ENCODE measurements at regions not wholly inside any gene's neighbourhood (a gene's known extent, or its start where the extent isn't known, plus 50 kb on each side); places are given as distances from the start of the nearest gene placed in this dataset.
A peak's percentile ranks its signal among the peaks of the same experiment; 100 is the strongest.

DNA sequence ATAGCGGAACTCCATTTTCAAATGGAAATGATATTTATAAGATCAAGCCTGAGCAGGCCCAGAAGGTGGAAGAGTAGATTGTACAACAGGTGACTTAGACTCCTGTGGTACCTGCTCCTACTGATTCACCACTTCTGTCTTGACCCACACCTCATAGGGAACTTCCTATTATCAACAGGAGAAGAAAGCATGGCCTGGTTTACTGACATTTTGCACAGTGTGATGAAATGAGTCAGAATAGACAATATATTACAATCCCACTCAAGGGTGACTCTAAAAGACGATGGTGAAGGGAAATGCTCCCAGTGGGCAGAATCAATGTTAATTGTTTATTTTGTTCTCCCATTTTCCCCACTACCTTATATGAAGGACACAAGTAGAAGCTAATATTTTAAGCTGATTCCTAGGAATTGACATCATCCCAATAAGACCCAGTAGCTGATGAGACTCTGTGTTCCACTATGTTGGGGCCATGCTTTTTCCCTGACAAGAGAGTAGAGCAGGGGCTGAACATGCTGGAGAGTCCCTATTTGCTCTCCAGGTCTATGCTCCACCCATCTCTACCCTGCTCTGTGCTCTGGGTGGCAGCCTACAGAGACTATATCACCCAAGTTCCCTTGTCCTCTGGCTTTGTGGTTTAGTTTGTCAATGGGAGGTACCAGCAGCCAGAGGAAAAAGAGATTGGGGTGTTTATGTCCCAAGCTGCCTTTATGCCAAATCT is 163.4 kb upstream of the FSTL4 start:
- WGBS (ENCODE audit: insufficient coverage, insufficient replicate concordance, low lambda C conversion rate, missing lambda C conversion rate), result 14% methylated on average over 2 of the region's 2 CpGs
- POLR2A ChIA-PET, result no interaction called here
- RAD21 ChIA-PET (ENCODE audit: unreplicated experiment), result interaction anchor here (2.3 kb wide), 1 partner anchor 93 kb away, joined by 9 read pairs; no protein-coding TSS in a partner anchor
- SMC1A ChIA-PET (ENCODE audit: uncharacterized antibody, unreplicated experiment), result interaction anchor here (1.2 to 1.7 kb wide), 3 partner anchors 16 to 94 kb away, joined by 3 to 10 read pairs (median 4); no protein-coding TSS in a partner anchor
- Histone ChIP-seq H3K9ac (ENCODE audit: control insufficient read depth, insufficient read depth, low read length) (no peak overlapping the region), H3K4me3 (no peak overlapping the region), H3K4me2 (ENCODE audit: control insufficient read depth, insufficient read depth) (no peak overlapping the region), H2AFZ (ENCODE audit: control insufficient read depth, low read depth, low read length) (no peak overlapping the region), H3K79me2 (ENCODE audit: control insufficient read depth, insufficient read depth, low read length) (no peaks in the 10 kb centered on the region), H4K20me1 (ENCODE audit: control insufficient read depth, insufficient read depth) (no peaks in the 10 kb centered on the region), H3K4me1 (ENCODE audit: control insufficient read depth, insufficient read depth, low read length) (no peaks in the 10 kb centered on the region), H3K27ac (ENCODE audit: control insufficient read depth, insufficient read depth) (no peak overlapping the region), H3K36me3 (ENCODE audit: control insufficient read depth in 2 of 2, insufficient read depth in 2 of 2, low read length in 1 of 2) (no peaks in the 10 kb centered on the region), H3K9me3 (replicated peaks; ENCODE audit: control insufficient read depth, insufficient read depth, low read length) (no peaks in the 10 kb centered on the region), H3K27me3 (replicated peaks in 1 of 2; ENCODE audit: control insufficient read depth in 2 of 2, insufficient read depth in 2 of 2, low read length in 1 of 2) (no peaks in the 10 kb centered on the region)
- ATAC-seq (peak; percentile 49), FAIRE-seq (no peak), DNase-seq (ENCODE audit: low read depth, low spot score) (no peak)
- CTCF ChIA-PET, result interaction anchor here (0.9 to 8.9 kb wide), 2 partner anchors 90 to 94 kb away, joined by 3 to 65 read pairs; no protein-coding TSS in a partner anchor
- BruUV-seq (replicated peaks), result no TSS peak
- TF ChIP-seq EZH2 (IDR thresholded peaks at IDR 0.05; ENCODE audit: borderline replicate concordance, control insufficient read depth, low read depth, low read length), result no peak
- TF ChIP-seq EP300 (IDR thresholded peaks at IDR 0.05; ENCODE audit: borderline replicate concordance in 1 of 2, control insufficient read depth in 1 of 2, low read depth in 2 of 2, low read length in 2 of 2), result no peak
- no peak for TF ChIP-seq CEBPB (IDR thresholded peaks at IDR 0.05; ENCODE audit: borderline replicate concordance in 1 of 2, low read depth in 2 of 2, low read length in 2 of 2)
- TF ChIP-seq RB1 (IDR thresholded peaks at IDR 0.05; ENCODE audit: borderline replicate concordance), result no peak
- TF ChIP-seq, protein P1, sequence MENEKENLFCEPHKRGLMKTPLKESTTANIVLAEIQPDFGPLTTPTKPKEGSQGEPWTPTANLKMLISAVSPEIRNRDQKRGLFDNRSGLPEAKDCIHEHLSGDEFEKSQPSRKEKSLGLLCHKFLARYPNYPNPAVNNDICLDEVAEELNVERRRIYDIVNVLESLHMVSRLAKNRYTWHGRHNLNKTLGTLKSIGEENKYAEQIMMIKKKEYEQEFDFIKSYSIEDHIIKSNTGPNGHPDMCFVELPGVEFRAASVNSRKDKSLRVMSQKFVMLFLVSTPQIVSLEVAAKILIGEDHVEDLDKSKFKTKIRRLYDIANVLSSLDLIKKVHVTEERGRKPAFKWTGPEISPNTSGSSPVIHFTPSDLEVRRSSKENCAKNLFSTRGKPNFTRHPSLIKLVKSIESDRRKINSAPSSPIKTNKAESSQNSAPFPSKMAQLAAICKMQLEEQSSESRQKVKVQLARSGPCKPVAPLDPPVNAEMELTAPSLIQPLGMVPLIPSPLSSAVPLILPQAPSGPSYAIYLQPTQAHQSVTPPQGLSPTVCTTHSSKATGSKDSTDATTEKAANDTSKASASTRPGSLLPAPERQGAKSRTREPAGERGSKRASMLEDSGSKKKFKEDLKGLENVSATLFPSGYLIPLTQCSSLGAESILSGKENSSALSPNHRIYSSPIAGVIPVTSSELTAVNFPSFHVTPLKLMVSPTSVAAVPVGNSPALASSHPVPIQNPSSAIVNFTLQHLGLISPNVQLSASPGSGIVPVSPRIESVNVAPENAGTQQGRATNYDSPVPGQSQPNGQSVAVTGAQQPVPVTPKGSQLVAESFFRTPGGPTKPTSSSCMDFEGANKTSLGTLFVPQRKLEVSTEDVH (IDR thresholded peaks at IDR 0.05; ENCODE audit: low read depth, partially characterized antibody), result no peak
- in situ Hi-C loops (cut with MboI) (no loop called here), intact Hi-C loops (cut with micrococcal nuclease; ENCODE audit: unreplicated experiment) (no loop called here)
